Right atrium auricular region (tissue), 2 donors: ENCODE measurements at regions not wholly inside any gene's neighbourhood (a gene's known extent, or its start where the extent isn't known, plus 50 kb on each side); places are given as distances from the start of the nearest gene placed in this dataset.
A peak's percentile ranks its signal among the peaks of the same experiment; 100 is the strongest.

Experiments used
- DNase-seq: peaks from one replicate; pipeline ENCODE4 v3.0.0-alpha.2; 2019; ENCODE audit warnings: low spot score
- H3K27ac ChIP-seq, 2 donors: fragments of 200-600 bp; sonication (generic); 1 replicate in 1 of 2; 2 replicates in 1 of 2; pipeline ENCODE4 v1.5.1; 2016 to 2019
- H3K27me3 ChIP-seq, 2 donors: fragments of 200-600 bp; sonication (generic); one replicate each; pipeline versions ENCODE4 v1.5.1 to v1.6.0; 2017 to 2019
- H3K36me3 ChIP-seq: fragments of 200-600 bp; sonication (generic); one replicate; pipeline ENCODE4 v1.5.1; 2016
- H3K4me1 ChIP-seq, 2 donors: fragments of 200-600 bp; sonication (generic); one replicate each; pipeline versions ENCODE4 v1.5.1 to v1.6.0; 2017 to 2019
- H3K4me3 ChIP-seq, 2 donors: fragments of 200-600 bp; sonication (generic); 1 replicate in 1 of 2; 2 replicates in 1 of 2; pipeline ENCODE4 v1.5.1; 2017 to 2019; ENCODE audit warnings: mild to moderate bottlenecking in 1 of 2, moderate library complexity in 1 of 2
- H3K9me3 ChIP-seq, 2 donors: fragments of 200-600 bp; sonication (generic); one replicate each; pipeline ENCODE4 v1.5.1; 2019
- TF ChIP-seq, protein P1 (sequence below), 2 donors: fragments of 200-600 bp; sonication (generic); IDR thresholded peaks; one replicate each; pipeline ENCODE4 v1.5.1; 2019; ENCODE audit warnings: antibody characterized with exemption in 2 of 2

GRCh38 chr19:41521931-41522555 is 53.9 kb upstream of the CEACAM21 start:
- Histone ChIP-seq H3K4me3 (peak overlapping the region in 1 of 2 donors; percentile 44), H3K36me3 (no peaks in the 10 kb centered on the region), H3K4me1 (peaks cover 0 to 9% of the 10 kb centered on the region in 2 donors), H3K27ac (peak overlapping the region; percentile 19 to 64), H3K9me3 (no peaks in the 10 kb centered on the region), H3K27me3 (peaks cover 5 to 10% of the 10 kb centered on the region in 2 donors)
- no peak for DNase-seq
- TF ChIP-seq, protein P1, sequence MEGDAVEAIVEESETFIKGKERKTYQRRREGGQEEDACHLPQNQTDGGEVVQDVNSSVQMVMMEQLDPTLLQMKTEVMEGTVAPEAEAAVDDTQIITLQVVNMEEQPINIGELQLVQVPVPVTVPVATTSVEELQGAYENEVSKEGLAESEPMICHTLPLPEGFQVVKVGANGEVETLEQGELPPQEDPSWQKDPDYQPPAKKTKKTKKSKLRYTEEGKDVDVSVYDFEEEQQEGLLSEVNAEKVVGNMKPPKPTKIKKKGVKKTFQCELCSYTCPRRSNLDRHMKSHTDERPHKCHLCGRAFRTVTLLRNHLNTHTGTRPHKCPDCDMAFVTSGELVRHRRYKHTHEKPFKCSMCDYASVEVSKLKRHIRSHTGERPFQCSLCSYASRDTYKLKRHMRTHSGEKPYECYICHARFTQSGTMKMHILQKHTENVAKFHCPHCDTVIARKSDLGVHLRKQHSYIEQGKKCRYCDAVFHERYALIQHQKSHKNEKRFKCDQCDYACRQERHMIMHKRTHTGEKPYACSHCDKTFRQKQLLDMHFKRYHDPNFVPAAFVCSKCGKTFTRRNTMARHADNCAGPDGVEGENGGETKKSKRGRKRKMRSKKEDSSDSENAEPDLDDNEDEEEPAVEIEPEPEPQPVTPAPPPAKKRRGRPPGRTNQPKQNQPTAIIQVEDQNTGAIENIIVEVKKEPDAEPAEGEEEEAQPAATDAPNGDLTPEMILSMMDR (IDR thresholded peaks at IDR 0.05) = no peak

- TF ChIP-seq, protein P1 (IDR thresholded peaks at IDR 0.05) = no peak
- Histone ChIP-seq H3K27me3 (peaks cover 5 to 8% of the 10 kb centered on the region in 2 donors), H3K4me1 (peaks cover 0 to 14% of the 10 kb centered on the region in 2 donors), H3K27ac (no peak overlapping the region), H3K4me3 (no peak overlapping the region), H3K36me3 (no peaks in the 10 kb centered on the region), H3K9me3 (peaks cover 0 to 4% of the 10 kb centered on the region in 2 donors)
- DNase-seq = no peak
Measured at GRCh38 chr19:41525989-41526388, 50.0 kb upstream of the CEACAM21 start.
